ENCODE measurements at regions not wholly inside any gene's neighbourhood (a gene's known extent, or its start where the extent isn't known, plus 50 kb on each side); places are given as distances from the start of the nearest gene placed in this dataset.

- TF ChIP-seq EZH2phosphoT487 (IDR thresholded peaks at IDR 0.05; ENCODE audit: insufficient read depth, low read depth): no peak
- no peak for TF ChIP-seq EZH2 (IDR thresholded peaks at IDR 0.05; ENCODE audit: insufficient read depth, poor library complexity, severe bottlenecking)
These were observed 330.3 kb upstream of the IRX1 start for GRCh38 chr5:3265131-3265885.

Data from GM23248 (cell line).